GM12865 (cell line): ENCODE measurements at regions not wholly inside any gene's neighbourhood (a gene's known extent, or its start where the extent isn't known, plus 50 kb on each side); places are given as distances from the start of the nearest gene placed in this dataset.

Experiments used
- DNase-seq: peaks from one replicate; pipeline ENCODE4 v3.0.0; 2010; ENCODE audit warnings: low read depth
- H3K4me3 ChIP-seq: 2 replicates; pipeline ENCODE4 v1.5.1; 2011; ENCODE audit warnings: mild to moderate bottlenecking, low read depth, low read length, control low read depth
- CTCF ChIP-seq: IDR thresholded peaks from 2 replicates; pipeline ENCODE4 v1.5.1; 2011; ENCODE audit warnings: low read length, control low read depth, low read depth, inconsistent platforms; ENCODE audit not compliant: insufficient read depth; ENCODE audit errors: missing control alignments

GRCh38 chr5:27389696-27390095 lies 351.3 kb upstream of the CDH9 start:
- DNase-seq, result no peak
- TF ChIP-seq CTCF, result no peak
- H3K4me3 ChIP-seq, result no peak overlapping the region

- no peak for TF ChIP-seq CTCF
- H3K4me3 ChIP-seq, result no peak overlapping the region
- no peak for DNase-seq
Observed at GRCh38 chr5:27388755-27389154, 350.4 kb upstream of the CDH9 start.

GRCh38 chr5:27387535-27388073 lies 349.2 kb upstream of the CDH9 start:
- DNase-seq, result no peak
- H3K4me3 ChIP-seq, result no peak overlapping the region
- no peak for TF ChIP-seq CTCF

- H3K4me3 ChIP-seq, result no peak overlapping the region
- DNase-seq, result no peak
- TF ChIP-seq CTCF, result no peak
Observed at GRCh38 chr5:27381686-27382085, 343.3 kb upstream of the CDH9 start.

- no peak for TF ChIP-seq CTCF
- H3K4me3 ChIP-seq, result no peak overlapping the region
Observed at GRCh38 chr5:27377626-27378025, 339.2 kb upstream of the CDH9 start.

GRCh38 chr5:27353970-27354369 lies 315.6 kb upstream of the CDH9 start:
- DNase-seq, result no peak
- H3K4me3 ChIP-seq, result no peak overlapping the region
- TF ChIP-seq CTCF, result no peak

More at GRCh38 chr5:27377626-27378025, 339.2 kb upstream of the CDH9 start:
- DNase-seq, result no peak

GRCh38 chr5:27353540-27353939 lies 315.2 kb upstream of the CDH9 start:
- no peak for DNase-seq
- no peak for TF ChIP-seq CTCF
- no peak overlapping the region for H3K4me3 ChIP-seq
